GM18520 (cell line): ENCODE measurements at regions not wholly inside any gene's neighbourhood (a gene's known extent, or its start where the extent isn't known, plus 50 kb on each side); places are given as distances from the start of the nearest gene placed in this dataset.
"Not testable (repeated sequence)": the region's sequence is repeated elsewhere in the genome, so short reads cannot be mapped to it uniquely, and the experiment has no call there.

ENCODE experiments used
- ATAC-seq: cut with Tn5 transposase; IDR thresholded peaks from one replicate; pipeline ENCODE4 v1.9.1; 2021; ENCODE audit not compliant: unreplicated experiment

DNA sequence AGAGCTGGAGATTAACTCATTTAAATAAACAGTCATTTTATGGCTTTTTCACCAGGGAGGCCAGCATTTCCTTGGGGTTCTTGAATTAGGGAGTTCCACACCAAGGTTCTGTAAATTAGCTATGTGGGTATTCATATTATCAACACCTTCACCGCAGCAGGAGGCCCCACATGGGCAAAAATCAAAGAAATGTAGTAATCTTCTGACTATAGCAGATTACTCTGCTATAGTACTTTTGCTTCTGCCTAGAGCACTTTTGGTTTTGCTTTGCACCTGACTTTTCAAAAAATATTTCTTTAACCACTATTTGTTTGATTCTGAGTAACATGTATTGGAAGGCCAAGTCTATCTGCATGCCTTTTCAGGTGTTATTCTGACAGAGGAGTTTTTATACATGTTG, 108.6 kb upstream of the POMZP3 start:
- peak; percentile 93 for ATAC-seq

DNA sequence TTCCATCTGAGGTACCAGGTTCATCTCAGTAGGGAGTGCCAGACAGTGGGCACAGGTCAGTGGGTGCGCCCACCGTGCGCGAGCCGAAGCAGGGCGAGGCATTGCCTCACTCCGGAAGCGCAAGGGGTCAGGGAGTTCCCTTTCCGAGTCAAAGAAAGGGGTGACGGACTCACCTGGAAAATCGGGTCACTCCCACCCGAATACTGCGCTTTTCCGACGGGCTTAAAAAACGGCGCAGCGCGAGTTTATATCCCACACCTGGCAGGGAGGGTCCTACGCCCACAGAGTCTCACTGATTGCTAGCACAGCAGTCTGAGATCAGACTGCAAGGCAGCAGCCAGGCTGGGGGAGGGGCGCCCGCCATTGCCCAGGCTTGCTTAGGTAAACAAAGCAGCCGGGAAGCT, 101.5 kb upstream of the POMZP3 start:
- not testable (repeated sequence) for ATAC-seq

DNA sequence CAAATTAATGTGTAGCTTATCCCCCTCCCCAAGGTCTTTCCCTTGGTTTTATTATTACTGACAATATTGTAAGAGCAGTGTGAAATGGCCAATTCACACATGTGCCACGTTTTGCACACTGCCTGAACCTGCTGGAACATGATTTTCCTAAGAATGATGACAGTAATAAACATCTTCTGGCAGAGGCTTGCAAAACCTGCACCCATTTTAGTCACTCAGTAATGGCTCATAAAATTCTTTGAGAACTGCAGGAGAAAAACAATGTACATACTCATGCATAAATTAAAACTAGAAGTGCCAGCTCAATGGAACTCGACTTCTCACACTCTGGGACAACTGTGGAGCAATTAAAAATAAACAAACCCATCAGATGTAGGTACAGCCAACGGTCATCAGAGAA, 96.8 kb upstream of the POMZP3 start:
- ATAC-seq: not testable (repeated sequence)

DNA sequence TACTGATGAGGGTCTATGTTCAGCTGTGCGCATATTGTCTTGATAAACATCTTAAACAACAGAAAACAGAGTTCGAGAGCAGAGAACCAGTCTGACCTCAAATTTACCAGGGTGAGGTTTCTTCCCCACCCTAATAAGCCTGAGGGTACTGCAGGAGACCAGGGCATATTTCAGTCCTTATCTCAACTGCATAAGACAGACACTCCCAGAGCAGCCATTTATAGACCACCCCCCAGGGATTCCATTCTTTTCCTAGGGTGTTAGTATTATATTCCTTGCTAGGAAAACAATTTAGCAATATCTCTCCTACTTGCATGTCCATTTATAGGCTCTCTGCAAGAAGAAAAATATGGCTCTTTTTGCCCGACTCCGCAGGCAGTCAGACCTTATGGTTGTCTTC, 89.5 kb upstream of the POMZP3 start:
- not testable (repeated sequence) for ATAC-seq

DNA sequence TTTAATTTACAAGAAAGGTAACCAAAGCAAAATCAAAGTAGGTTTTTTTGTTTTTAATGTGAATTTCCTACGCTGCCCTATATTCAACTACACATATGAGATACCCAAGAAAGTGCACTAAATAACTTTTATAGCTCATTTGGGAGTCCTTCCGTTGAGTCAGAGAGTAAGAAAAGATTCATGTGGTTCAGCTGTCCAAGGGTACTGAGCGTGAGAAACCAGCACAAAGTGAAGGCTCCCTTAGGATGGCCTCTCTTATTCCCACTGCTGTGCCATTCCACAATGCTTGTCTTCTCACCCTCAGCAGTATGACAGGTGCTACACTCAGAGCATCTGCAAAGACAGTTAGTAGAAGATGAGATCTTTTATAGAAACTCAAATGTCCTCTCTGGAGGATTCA, 85.8 kb upstream of the POMZP3 start:
- not testable (repeated sequence) for ATAC-seq

DNA sequence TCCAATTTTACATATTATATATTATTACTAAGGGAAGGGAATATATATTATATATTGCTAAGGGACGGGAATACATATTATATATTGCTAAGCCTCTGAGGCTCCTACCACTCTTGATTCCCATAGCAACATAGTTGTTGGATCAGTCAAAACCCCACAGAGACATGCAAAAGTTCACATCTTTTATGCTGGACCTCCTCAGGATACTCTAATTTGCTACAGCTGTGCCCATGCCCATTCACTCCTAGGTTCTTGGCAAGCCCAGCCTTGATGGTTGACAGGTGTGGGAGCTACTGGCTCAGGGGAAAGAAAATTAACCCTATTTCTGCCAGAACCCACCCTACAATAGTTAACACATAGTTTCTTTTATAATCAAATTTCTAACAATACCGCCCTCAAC, 84.6 kb upstream of the POMZP3 start:
- not testable (repeated sequence) for ATAC-seq

DNA sequence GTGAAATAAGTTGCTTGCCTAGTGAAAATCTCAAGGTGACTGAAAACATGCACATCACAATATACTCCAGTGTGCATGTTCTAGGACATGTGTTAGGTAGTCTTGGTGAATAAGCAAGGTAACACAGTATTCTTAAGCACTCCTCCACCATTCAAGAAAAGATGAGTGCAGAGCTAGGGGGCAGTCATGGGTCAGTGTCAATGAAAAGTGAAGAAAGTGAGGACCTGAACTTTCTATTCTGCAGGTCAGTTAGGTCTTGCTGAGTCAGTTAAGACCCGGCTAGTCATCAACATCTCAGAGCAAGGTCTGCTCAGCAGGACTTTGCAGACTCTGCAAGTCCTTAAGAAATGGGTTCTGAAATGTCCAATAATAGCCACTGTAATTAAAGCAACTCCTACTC, 82.6 kb upstream of the POMZP3 start:
- ATAC-seq: not testable (repeated sequence)

DNA sequence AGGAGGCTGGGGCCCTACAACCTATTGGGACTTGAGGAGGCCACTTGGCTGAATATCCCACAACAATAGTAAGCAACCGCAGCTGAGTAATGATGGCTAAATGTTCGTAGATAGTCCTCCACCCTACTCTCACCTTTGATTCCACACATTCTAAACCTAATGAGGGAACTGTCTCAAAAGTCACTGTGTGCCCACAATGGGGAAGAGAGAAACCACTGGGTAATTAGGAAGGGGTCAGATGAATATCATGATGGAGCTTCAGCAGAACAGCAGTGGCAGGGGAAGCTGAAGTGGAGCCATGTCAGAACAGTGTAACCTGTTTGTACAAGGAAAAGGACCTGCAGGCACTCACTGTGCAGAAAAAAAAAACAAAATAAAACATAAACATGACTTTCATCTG, 81.4 kb upstream of the POMZP3 start:
- ATAC-seq: not testable (repeated sequence)

DNA sequence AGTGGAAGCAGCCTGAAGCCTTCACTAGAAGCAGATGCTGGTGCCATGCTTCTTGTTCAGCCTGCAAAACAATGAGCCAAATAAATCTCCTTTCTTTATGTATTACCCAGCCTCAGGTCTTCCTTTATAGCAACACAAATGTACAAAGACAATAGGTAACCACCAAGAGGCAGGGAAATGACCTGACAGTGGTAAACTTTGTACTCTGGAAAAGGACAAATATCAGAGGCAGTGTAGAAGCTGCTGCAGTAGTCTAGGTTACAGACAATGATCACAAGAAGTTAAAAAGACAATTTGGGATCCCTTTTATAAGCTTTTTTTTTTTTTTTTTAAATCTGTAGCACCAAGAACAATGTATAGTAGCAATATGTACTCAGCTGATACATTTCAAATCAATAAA, 76.7 kb upstream of the POMZP3 start:
- ATAC-seq: not testable (repeated sequence)

DNA sequence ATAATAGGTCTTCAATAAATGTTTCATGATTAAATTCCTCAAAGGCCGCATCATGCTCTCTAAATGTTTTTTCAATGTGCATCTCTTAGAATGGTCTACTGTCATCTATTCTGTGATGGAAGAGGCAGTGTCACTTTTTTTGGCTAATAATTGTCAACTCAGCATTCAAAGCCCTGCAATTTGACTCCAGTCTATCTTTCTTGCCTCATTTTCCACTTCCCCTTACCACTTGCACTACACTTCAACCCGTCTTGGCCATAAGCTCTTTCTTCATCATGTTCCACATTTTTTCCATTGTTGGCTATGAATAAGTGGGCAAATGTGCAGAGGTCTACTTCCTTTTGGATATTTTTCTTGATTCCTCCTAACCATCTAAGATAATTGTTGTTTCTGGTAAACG, 59.2 kb upstream of the POMZP3 start:
- ATAC-seq: not testable (repeated sequence)

DNA sequence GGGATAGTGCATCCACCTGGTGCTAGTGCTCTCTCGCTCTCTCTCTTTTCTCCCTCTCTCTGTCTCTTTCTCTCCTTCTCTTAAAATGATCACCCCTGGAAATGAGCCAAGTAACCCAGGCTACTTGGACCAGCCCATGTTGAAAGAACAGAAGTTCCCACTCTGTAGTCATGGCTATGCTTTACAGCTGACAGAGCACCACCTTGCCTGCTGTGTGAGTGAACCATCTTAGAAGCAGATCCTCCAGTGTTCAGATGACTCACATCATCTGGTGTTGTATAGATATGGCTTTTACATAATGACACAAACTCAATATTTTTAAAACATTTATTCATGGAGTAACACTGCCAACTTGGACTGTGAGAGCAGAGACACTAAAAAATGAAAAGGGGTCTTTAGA, 57.7 kb upstream of the POMZP3 start:
- ATAC-seq: not testable (repeated sequence)

DNA sequence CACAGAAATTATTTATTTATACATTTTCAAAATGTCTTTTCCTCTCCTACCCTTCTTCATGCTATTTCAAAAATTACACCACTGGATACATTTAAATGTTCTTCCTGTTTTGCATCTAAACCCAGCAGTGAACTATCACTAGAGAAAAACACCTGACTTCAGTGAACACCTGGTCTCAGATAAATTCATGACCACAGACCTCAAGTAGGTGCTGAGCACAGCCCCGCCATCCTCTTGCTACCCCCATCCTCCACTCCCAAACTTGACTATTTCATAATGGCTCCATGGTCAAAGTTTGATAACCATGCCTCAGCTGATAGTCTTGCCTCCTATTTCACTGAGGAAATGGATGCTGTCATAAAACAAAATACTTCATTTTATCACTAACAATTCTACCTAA, 56.6 kb upstream of the POMZP3 start:
- ATAC-seq: not testable (repeated sequence)

DNA sequence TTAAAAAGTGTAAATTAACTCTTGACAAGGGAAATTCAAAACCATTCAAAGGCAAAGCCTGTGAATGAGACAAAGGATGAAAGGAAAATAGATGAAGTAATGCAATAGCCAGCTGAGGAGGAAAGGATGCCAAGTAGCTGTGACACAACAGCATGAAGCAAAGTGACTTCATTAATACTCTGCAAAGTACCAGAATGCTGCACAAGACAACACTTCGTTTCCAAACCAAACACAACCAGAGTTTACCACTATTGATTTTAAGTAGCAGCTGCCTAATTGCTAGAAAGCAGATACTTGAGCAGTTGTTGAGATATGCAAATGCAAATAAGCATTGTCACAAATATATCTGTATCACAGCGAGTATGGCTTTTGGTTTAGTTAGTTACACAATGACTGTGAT, 54.7 kb upstream of the POMZP3 start:
- not testable (repeated sequence) for ATAC-seq

DNA sequence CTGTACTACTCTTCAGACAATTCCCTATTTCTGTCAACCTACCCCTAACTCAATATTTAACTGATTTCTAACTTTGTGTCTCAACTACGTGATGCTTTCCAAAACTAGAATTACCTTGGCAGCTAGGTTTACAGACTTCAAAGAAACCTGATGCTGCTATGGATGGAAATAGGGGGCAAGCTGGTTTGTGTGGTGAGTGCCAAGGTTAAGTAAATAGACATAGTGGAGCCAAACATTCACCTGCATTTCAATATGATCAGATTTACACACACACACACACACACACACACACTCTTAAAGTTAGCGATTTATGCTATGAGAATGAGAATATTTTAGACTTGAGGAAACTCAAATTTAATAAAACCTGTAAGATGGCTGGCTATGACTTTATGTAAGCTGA, 52.1 kb upstream of the POMZP3 start:
- ATAC-seq: not testable (repeated sequence)

DNA sequence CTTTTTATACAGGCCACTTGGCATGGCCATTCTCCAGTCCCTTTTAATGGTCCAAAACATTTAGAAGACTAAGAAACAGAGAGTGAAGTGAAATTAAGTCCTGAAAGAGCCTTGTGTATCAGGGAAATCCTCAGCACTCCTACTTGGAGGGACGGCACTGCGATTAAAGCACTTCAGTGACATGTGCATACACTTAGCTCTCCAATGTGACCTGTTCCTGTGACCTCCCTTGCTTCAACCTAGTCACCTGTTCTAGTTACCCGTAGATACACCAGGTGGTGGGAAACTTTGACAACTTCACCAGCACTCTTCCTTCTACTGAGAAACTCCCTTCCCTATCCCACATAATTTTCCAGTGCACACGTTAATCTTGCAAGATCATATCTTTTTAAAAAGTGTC, 51.4 kb upstream of the POMZP3 start:
- ATAC-seq: not testable (repeated sequence)

DNA sequence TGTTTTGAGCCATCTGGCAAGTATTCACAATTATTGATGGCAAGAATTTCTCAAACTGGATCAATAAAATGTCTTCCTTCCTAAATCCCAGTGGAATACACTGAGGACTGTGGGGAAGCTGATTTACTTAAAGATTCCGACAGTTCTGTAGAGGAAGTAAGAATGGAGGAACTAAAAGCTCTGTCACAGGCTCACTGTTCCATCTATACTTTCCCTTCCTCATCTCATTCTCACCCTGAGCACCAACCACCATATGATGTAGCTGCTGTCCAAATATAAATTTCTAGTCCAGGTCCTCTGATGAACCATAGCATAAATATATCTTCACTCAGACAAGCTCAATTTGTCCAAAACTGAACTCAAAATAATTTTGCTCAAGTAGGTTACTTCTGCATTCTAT, 49.8 kb upstream of the POMZP3 start:
- ATAC-seq: not testable (repeated sequence)
